ENCODE measurements at regions not wholly inside any gene's neighbourhood (a gene's known extent, or its start where the extent isn't known, plus 50 kb on each side); places are given as distances from the start of the nearest gene placed in this dataset.
"Not testable (repeated sequence)": the region's sequence is repeated elsewhere in the genome, so short reads cannot be mapped to it uniquely, and the experiment has no call there.

- TF ChIP-seq POLR2A (IDR thresholded peaks at IDR 0.05; ENCODE audit: low read depth, low read length); POLR2AphosphoS5 (IDR thresholded peaks at IDR 0.05; ENCODE audit: low read depth, low read length); PAX5 (IDR thresholded peaks at IDR 0.05; ENCODE audit: insufficient read depth, low read length, severe bottlenecking); TAF1 (IDR thresholded peaks at IDR 0.05; ENCODE audit: low read depth, low read length); POU2F2 (IDR thresholded peaks at IDR 0.05; ENCODE audit: low read depth, low read length); SPI1 (IDR thresholded peaks at IDR 0.05; ENCODE audit: low read depth, low read length): not testable (repeated sequence)
These were observed 275.1 kb downstream of the CDK5RAP2 start for GRCh38 chr9:120304896-120305295.

Measured in GM12891 (cell line).